BE2C (cell line): ENCODE measurements at regions not wholly inside any gene's neighbourhood (a gene's known extent, or its start where the extent isn't known, plus 50 kb on each side); places are given as distances from the start of the nearest gene placed in this dataset.

Experiments
- DNase-seq: peaks from one replicate; pipeline ENCODE4 v3.0.0-alpha.2; 2020
- H3K27me3 ChIP-seq: fragments of 250-450 bp; sonication (Bioruptor Pico); 2 replicates; pipeline ENCODE4 v1.5.1; 2020; ENCODE audit warnings: mild to moderate bottlenecking
- H3K36me3 ChIP-seq: fragments of 250-450 bp; sonication (Bioruptor Pico); 2 replicates; pipeline ENCODE4 v1.5.1; 2020; ENCODE audit warnings: mild to moderate bottlenecking
- H3K4me1 ChIP-seq: fragments of 250-450 bp; sonication (Bioruptor Pico); 2 replicates; pipeline ENCODE4 v1.5.1; 2020
- H3K4me3 ChIP-seq: 2 replicates; pipeline ENCODE4 v1.5.1; 2011; ENCODE audit warnings: low read depth, low read length
- H3K9me3 ChIP-seq: fragments of 250-450 bp; sonication (Bioruptor Pico); 2 replicates; pipeline ENCODE4 v1.5.1; 2020
- CTCF ChIP-seq: IDR thresholded peaks from 2 replicates; pipeline ENCODE4 v1.5.1; 2012; ENCODE audit warnings: mild to moderate bottlenecking, low read depth, low read length

GRCh38 chrX:46375831-46376230 lies 169.4 kb downstream of the ZNF674 start:
- no peaks in the 10 kb centered on the region for H3K9me3 ChIP-seq
- DNase-seq: no peak
- H3K27me3 ChIP-seq: no peaks in the 10 kb centered on the region
- no peak for TF ChIP-seq CTCF
- H3K4me1 ChIP-seq: no peaks in the 10 kb centered on the region
- no peak overlapping the region for H3K4me3 ChIP-seq
- H3K36me3 ChIP-seq: no peaks in the 10 kb centered on the region

GRCh38 chrX:46374371-46374770 lies 170.8 kb downstream of the ZNF674 start:
- TF ChIP-seq CTCF: no peak
- Histone ChIP-seq H3K27me3 (no peaks in the 10 kb centered on the region), H3K4me1 (no peaks in the 10 kb centered on the region), H3K4me3 (no peak overlapping the region), H3K36me3 (no peaks in the 10 kb centered on the region), H3K9me3 (no peaks in the 10 kb centered on the region)
- DNase-seq: no peak

- Histone ChIP-seq H3K27me3 (no peaks in the 10 kb centered on the region), H3K4me3 (no peak overlapping the region), H3K4me1 (no peaks in the 10 kb centered on the region), H3K9me3 (no peaks in the 10 kb centered on the region), H3K36me3 (no peaks in the 10 kb centered on the region)
- TF ChIP-seq CTCF: no peak
- DNase-seq: no peak
These were observed 177.7 kb downstream of the ZNF674 start for GRCh38 chrX:46367491-46367890.

- Histone ChIP-seq H3K27me3 (no peaks in the 10 kb centered on the region), H3K4me1 (no peaks in the 10 kb centered on the region), H3K4me3 (no peak overlapping the region), H3K36me3 (no peaks in the 10 kb centered on the region), H3K9me3 (no peaks in the 10 kb centered on the region)
- DNase-seq: no peak
- TF ChIP-seq CTCF: no peak
These were observed 178.6 kb downstream of the ZNF674 start for GRCh38 chrX:46366381-46367207.

GRCh38 chrX:46354481-46354880 lies 190.7 kb downstream of the ZNF674 start:
- no peaks in the 10 kb centered on the region for H3K36me3 ChIP-seq
- TF ChIP-seq CTCF: no peak
- H3K27me3 ChIP-seq: no peaks in the 10 kb centered on the region
- no peak overlapping the region for H3K4me3 ChIP-seq
- H3K4me1 ChIP-seq: no peaks in the 10 kb centered on the region
- no peaks in the 10 kb centered on the region for H3K9me3 ChIP-seq
- no peak for DNase-seq

- TF ChIP-seq CTCF: no peak
- no peaks in the 10 kb centered on the region for H3K27me3 ChIP-seq
- H3K4me3 ChIP-seq: no peak overlapping the region
- no peak for DNase-seq
- H3K36me3 ChIP-seq: no peaks in the 10 kb centered on the region
- H3K4me1 ChIP-seq: no peaks in the 10 kb centered on the region
- no peaks in the 10 kb centered on the region for H3K9me3 ChIP-seq
These were observed 203.4 kb downstream of the ZNF674 start for GRCh38 chrX:46341767-46342322.
